Endothelial cell of umbilical vein (primary cell): ENCODE measurements at regions not wholly inside any gene's neighbourhood (a gene's known extent, or its start where the extent isn't known, plus 50 kb on each side); places are given as distances from the start of the nearest gene placed in this dataset.

ENCODE experiments used
- BruUV-seq: library from RNA; stranded (reverse); fragments of 400-500 nt; replicated peaks from 2 replicates; lab custom pipeline; 2021; lab: Mats Ljungman, UMichigan
- CTCF ChIA-PET: fragments of 300-600, 350-600 bp; sonication (Branson Sonifier 250); formaldehyde crosslinking; loops from one replicate; lab custom pipeline; 2021; ENCODE audit warnings: antibody characterized with exemption, inconsistent platforms; lab: Charles Lee
- POLR2A ChIA-PET: fragments of 300-600, 350-600 bp; sonication (Branson Sonifier 250); formaldehyde crosslinking; loops from one replicate; lab custom pipeline; 2021; ENCODE audit warnings: antibody characterized with exemption, inconsistent platforms; lab: Charles Lee
- DNase-seq: peaks from one replicate; pipeline ENCODE4 v3.0.0-alpha.2; 2011; ENCODE audit warnings: low read depth, low spot score
- FAIRE-seq: peaks from 2 replicates; lab custom pipeline; 2011; peaks lifted over from hg19 to GRCh38; lab: Jason Lieb, UNC
- H2AFZ ChIP-seq: 2 replicates; pipeline ENCODE4 v1.6.0; 2012; ENCODE audit warnings: low read depth, low read length, control low read depth, inconsistent platforms
- H3K27ac ChIP-seq: 2 replicates; pipeline ENCODE4 v1.5.1; 2011; ENCODE audit warnings: low read depth, mild to moderate bottlenecking, control low read depth, low read length, moderate library complexity; ENCODE audit not compliant: insufficient read depth
- H3K27me3 ChIP-seq, 2 experiments: 2 replicates each; pipeline versions ENCODE4 v1.6.0 to v1.6.1; 2011; ENCODE audit warnings: low read length in 2 of 2, mixed read lengths in 1 of 2; ENCODE audit not compliant: control insufficient read depth in 2 of 2, insufficient read depth in 2 of 2
- H3K36me3 ChIP-seq, 2 experiments: 2 replicates in 1 of 2; 3 replicates in 1 of 2; pipeline ENCODE4 v1.5.1; 2011; ENCODE audit warnings: low read length in 2 of 2, mild to moderate bottlenecking in 1 of 2, moderate library complexity in 1 of 2; ENCODE audit not compliant: control insufficient read depth in 2 of 2, insufficient read depth in 2 of 2; ENCODE audit errors: extremely low read depth in 1 of 2
- H3K4me1 ChIP-seq: 3 replicates; pipeline ENCODE4 v1.5.1; 2011; ENCODE audit warnings: mild to moderate bottlenecking, low read length; ENCODE audit not compliant: control insufficient read depth, insufficient read depth; ENCODE audit errors: extremely low read depth
- H3K4me2 ChIP-seq: 2 replicates; pipeline ENCODE4 v1.6.1; 2011; ENCODE audit warnings: low read length, control low read depth, mixed read lengths; ENCODE audit not compliant: insufficient read depth
- H3K4me3 ChIP-seq, 3 experiments: fragments of 200-600 bp in 1 of 3; sonication (generic), shearing (Covaris generic) in 1 of 3; replicated peaks in 1 of 3; 2 replicates each; pipeline ENCODE4 v1.5.1; 2011 to 2016; ENCODE audit warnings: control low read depth in 3 of 3, low read length in 3 of 3, mild to moderate bottlenecking in 2 of 3, inconsistent platforms in 1 of 3, low read depth in 1 of 3, moderate library complexity in 1 of 3; ENCODE audit not compliant: insufficient read depth in 1 of 3
- H3K79me2 ChIP-seq: 2 replicates; pipeline ENCODE4 v1.6.0; 2012; ENCODE audit warnings: low read length, inconsistent platforms; ENCODE audit not compliant: control insufficient read depth, insufficient read depth
- H3K9ac ChIP-seq: replicated peaks from 2 replicates; pipeline ENCODE3; 2011; ENCODE audit warnings: low read length, control low read depth; ENCODE audit not compliant: insufficient read depth; ENCODE audit errors: extremely low read depth
- H3K9me1 ChIP-seq: replicated peaks from 3 replicates; pipeline ENCODE4 v1.6.0; 2011; ENCODE audit warnings: mild to moderate bottlenecking, low read length; ENCODE audit not compliant: control insufficient read depth, insufficient read depth; ENCODE audit errors: extremely low read depth
- H3K9me3 ChIP-seq: replicated peaks from 2 replicates; pipeline ENCODE4 v1.5.1; 2012; ENCODE audit warnings: low read length, inconsistent platforms; ENCODE audit not compliant: control insufficient read depth, insufficient read depth
- H4K20me1 ChIP-seq: replicated peaks from 2 replicates; pipeline ENCODE3; 2011; ENCODE audit warnings: mild to moderate bottlenecking, low read length; ENCODE audit not compliant: control insufficient read depth, insufficient read depth; ENCODE audit errors: extremely low read depth
- EZH2 ChIP-seq: IDR thresholded peaks from 2 replicates; pipeline ENCODE4 v1.6.1; 2012; ENCODE audit warnings: borderline replicate concordance, low read depth, mild to moderate bottlenecking, moderate library complexity, low read length, inconsistent platforms; ENCODE audit not compliant: severe bottlenecking
- FOS ChIP-seq: IDR thresholded peaks from 2 replicates; pipeline ENCODE4 v1.6.1; 2011; ENCODE audit warnings: mild to moderate bottlenecking, low read length, moderate library complexity, borderline replicate concordance; ENCODE audit not compliant: insufficient read depth
- GATA2 ChIP-seq: IDR thresholded peaks from 2 replicates; pipeline ENCODE4 v1.7.0; 2011; ENCODE audit warnings: low read depth, mild to moderate bottlenecking, moderate library complexity, mixed read lengths, low read length; ENCODE audit not compliant: insufficient read length, insufficient read depth
- JUN ChIP-seq: IDR thresholded peaks from 2 replicates; pipeline ENCODE4 v1.6.1; 2011; ENCODE audit warnings: borderline replicate concordance, low read depth; ENCODE audit not compliant: insufficient read length, insufficient read depth
- MYC ChIP-seq: IDR thresholded peaks from one replicate; pipeline ENCODE4 v1.6.1; 2011; ENCODE audit warnings: mild to moderate bottlenecking, low read depth, low read length
- POLR2A ChIP-seq: IDR thresholded peaks from 2 replicates; pipeline ENCODE4 v1.6.1; 2012; ENCODE audit warnings: low read depth, mild to moderate bottlenecking, control low read depth, low read length
- POLR2AphosphoS5 ChIP-seq: IDR thresholded peaks from 2 replicates; pipeline ENCODE4 v1.6.1; 2012; ENCODE audit warnings: low read depth, mild to moderate bottlenecking, control low read depth, low read length, moderate library complexity; ENCODE audit not compliant: insufficient read depth
- dilution Hi-C: fragments of 300-500 bp; cut with MboI; formaldehyde crosslinking; loops from one replicate; pipeline ENCODE4 v1.15.0; 2019; ENCODE audit warnings: low sequenced_read_pairs; ENCODE audit not compliant: extremely low pct_ligation_motif_present
- intact Hi-C: fragments of 100-400 bp; cut with micrococcal nuclease; formaldehyde crosslinking; loops from one replicate; pipeline ENCODE4 v1.10.0; 2022
- TF ChIP-seq, protein P1 (sequence below), 2 donors: IDR thresholded peaks; 1 replicate in 1 of 2; 2 replicates in 1 of 2; pipeline ENCODE4 v1.5.1; 2011; ENCODE audit warnings: low read length in 2 of 2, mild to moderate bottlenecking in 2 of 2, moderate library complexity in 2 of 2, control low read depth in 1 of 2, inconsistent platforms in 1 of 2, low read depth in 1 of 2; ENCODE audit not compliant: insufficient read depth in 1 of 2; ENCODE audit errors: extremely low read depth in 1 of 2
- TF ChIP-seq, protein P2 (sequence below): IDR thresholded peaks from 2 replicates; pipeline ENCODE4 v1.6.1; 2011; ENCODE audit not compliant: insufficient read depth, insufficient read length

DNA sequence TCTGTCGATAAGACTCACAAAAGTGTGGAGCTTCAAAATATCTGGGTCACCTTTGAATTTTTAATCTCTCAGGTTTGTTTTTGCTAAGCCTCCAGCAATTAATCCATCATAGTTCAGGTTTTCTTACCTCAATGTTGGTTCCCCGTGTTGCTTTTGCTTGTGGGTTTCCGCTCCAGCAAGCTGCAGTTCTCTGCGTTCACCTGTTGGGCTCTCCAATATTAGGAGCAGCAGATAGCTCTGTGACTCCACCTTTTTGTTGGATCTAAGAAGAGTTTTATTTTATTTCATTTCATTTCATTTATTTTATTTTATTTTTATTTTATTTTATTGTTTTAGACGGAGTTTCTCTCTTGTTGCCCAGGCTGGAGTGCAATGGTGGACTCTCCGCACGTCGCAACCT, 335.5 kb downstream of the COL11A1 start:
- Histone ChIP-seq H3K36me3 (no peaks in the 10 kb centered on the region), H2AFZ (no peak overlapping the region), H3K9ac (no peak overlapping the region), H3K27ac (no peak overlapping the region), H3K9me3 (no peaks in the 10 kb centered on the region), H3K27me3 (no peaks in the 10 kb centered on the region), H3K4me3 (no peak overlapping the region), H4K20me1 (no peaks in the 10 kb centered on the region), H3K9me1 (no peaks in the 10 kb centered on the region), H3K4me1 (no peaks in the 10 kb centered on the region), H3K79me2 (no peaks in the 10 kb centered on the region), H3K4me2 (no peak overlapping the region)
- BruUV-seq, result no TSS peak
- dilution Hi-C loops, result no loop called here
- TF ChIP-seq POLR2AphosphoS5, result no peak
- TF ChIP-seq, protein P1, sequence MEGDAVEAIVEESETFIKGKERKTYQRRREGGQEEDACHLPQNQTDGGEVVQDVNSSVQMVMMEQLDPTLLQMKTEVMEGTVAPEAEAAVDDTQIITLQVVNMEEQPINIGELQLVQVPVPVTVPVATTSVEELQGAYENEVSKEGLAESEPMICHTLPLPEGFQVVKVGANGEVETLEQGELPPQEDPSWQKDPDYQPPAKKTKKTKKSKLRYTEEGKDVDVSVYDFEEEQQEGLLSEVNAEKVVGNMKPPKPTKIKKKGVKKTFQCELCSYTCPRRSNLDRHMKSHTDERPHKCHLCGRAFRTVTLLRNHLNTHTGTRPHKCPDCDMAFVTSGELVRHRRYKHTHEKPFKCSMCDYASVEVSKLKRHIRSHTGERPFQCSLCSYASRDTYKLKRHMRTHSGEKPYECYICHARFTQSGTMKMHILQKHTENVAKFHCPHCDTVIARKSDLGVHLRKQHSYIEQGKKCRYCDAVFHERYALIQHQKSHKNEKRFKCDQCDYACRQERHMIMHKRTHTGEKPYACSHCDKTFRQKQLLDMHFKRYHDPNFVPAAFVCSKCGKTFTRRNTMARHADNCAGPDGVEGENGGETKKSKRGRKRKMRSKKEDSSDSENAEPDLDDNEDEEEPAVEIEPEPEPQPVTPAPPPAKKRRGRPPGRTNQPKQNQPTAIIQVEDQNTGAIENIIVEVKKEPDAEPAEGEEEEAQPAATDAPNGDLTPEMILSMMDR (IDR thresholded peaks at IDR 0.05; ENCODE audit: extremely low read depth in 1 of 2, insufficient read depth in 1 of 2, low read depth in 1 of 2, low read length in 2 of 2), result no peak
- TF ChIP-seq GATA2, result no peak
- no peak for TF ChIP-seq FOS
- TF ChIP-seq JUN, result no peak
- no peak for TF ChIP-seq POLR2A
- TF ChIP-seq MYC, result no peak
- TF ChIP-seq, protein P2, sequence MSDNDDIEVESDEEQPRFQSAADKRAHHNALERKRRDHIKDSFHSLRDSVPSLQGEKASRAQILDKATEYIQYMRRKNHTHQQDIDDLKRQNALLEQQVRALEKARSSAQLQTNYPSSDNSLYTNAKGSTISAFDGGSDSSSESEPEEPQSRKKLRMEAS, result no peak
- no peak for TF ChIP-seq EZH2
- intact Hi-C loops, result no loop called here
- ChIA-PET CTCF (no interaction called here), POLR2A (no interaction called here)
- DNase-seq, result no peak
- FAIRE-seq, result no peak
